HepG2 (cell line): ENCODE measurements at regions not wholly inside any gene's neighbourhood (a gene's known extent, or its start where the extent isn't known, plus 50 kb on each side); places are given as distances from the start of the nearest gene placed in this dataset.
A peak's percentile ranks its signal among the peaks of the same experiment; 100 is the strongest.

ENCODE experiments used
- ATAC-seq: fragments of 200-7000 bp; cut with Tn5 transposase; 3 replicates; pipeline ENCODE4 v1.9.1; 2020; ENCODE audit warnings: mild to moderate bottlenecking, moderate library complexity
- BruUV-seq: library from RNA; stranded (reverse); fragments of 400-500 nt; replicated peaks from 2 replicates; lab custom pipeline; 2021; lab: Mats Ljungman, UMichigan
- CTCF ChIA-PET: fragments of 300-600 bp; formaldehyde crosslinking; extraction: SDS; loops from one replicate; lab custom pipeline; 2021; ENCODE audit warnings: low total read pairs, inconsistent platforms, low intra/inter-chr PET ratio; lab: Yijun Ruan, JAX
- POLR2A ChIA-PET: fragments of 350-600 bp; sonication (Branson Sonifier 250); formaldehyde crosslinking; loops from one replicate; lab custom pipeline; 2020; ENCODE audit warnings: antibody characterized with exemption, inconsistent platforms; lab: Yijun Ruan, JAX
- DNase-seq: peaks from one replicate; pipeline ENCODE4 v3.0.0-alpha.2; 2015; ENCODE audit warnings: low spot score
- FAIRE-seq: peaks from 3 replicates; lab custom pipeline; 2011; peaks lifted over from hg19 to GRCh38; lab: Jason Lieb, UNC
- H2AFZ ChIP-seq: one replicate; pipeline ENCODE4 v1.6.1; 2011; ENCODE audit warnings: low read length, inconsistent platforms
- H3K27ac ChIP-seq: fragments of 300-600 bp; 3 replicates; pipeline ENCODE4 v1.8.0; 2011; ENCODE audit warnings: mixed run types, mild to moderate bottlenecking, mixed read lengths, low read length, inconsistent platforms; ENCODE audit not compliant: insufficient read depth; ENCODE audit errors: extremely low read length
- H3K27me3 ChIP-seq, 2 experiments: fragments of 200-600 bp in 1 of 2; 2 replicates in 1 of 2; 3 replicates in 1 of 2; pipeline versions ENCODE4 v1.6.0 to v1.8.0; 2011; ENCODE audit warnings: low read length in 2 of 2, mild to moderate bottlenecking in 2 of 2, moderate library complexity in 2 of 2, inconsistent platforms in 1 of 2; ENCODE audit not compliant: insufficient read depth in 2 of 2, control insufficient read depth in 1 of 2
- H3K36me3 ChIP-seq, 2 experiments: fragments of 200-600 bp in 1 of 2; replicated peaks in 1 of 2; 2 replicates in 1 of 2; 3 replicates in 1 of 2; pipeline versions ENCODE4 v1.5.1 to v1.8.0; 2011; ENCODE audit warnings: low read length in 2 of 2, inconsistent platforms in 1 of 2; ENCODE audit not compliant: insufficient read depth in 2 of 2, control insufficient read depth in 1 of 2
- H3K4me1 ChIP-seq: 2 replicates; pipeline ENCODE4 v1.5.1; 2012; ENCODE audit warnings: low read length, inconsistent platforms; ENCODE audit not compliant: insufficient read depth
- H3K4me2 ChIP-seq: 2 replicates; pipeline ENCODE4 v1.6.0; 2011; ENCODE audit warnings: low read depth, low read length, inconsistent platforms
- H3K4me3 ChIP-seq, 3 experiments: fragments of 200-600 bp in 1 of 3; sonication (generic), shearing (Covaris generic) in 1 of 3; replicated peaks in 1 of 3; 2 replicates each; pipeline ENCODE4 v1.5.1; 2011 to 2016; ENCODE audit warnings: low read length in 3 of 3, inconsistent platforms in 2 of 3, low read depth in 2 of 3, mild to moderate bottlenecking in 2 of 3, control low read depth in 1 of 3, mixed read lengths in 1 of 3; ENCODE audit not compliant: insufficient read depth in 1 of 3
- H3K79me2 ChIP-seq: one replicate; pipeline ENCODE4 v1.6.1; 2011; ENCODE audit warnings: low read length, inconsistent platforms; ENCODE audit not compliant: insufficient read depth
- H3K9ac ChIP-seq: 2 replicates; pipeline ENCODE4 v1.6.0; 2011; ENCODE audit warnings: mild to moderate bottlenecking, low read depth, low read length, inconsistent platforms; ENCODE audit not compliant: insufficient read depth
- H3K9me3 ChIP-seq: 2 replicates; pipeline ENCODE4 v1.5.1; 2012; ENCODE audit warnings: mild to moderate bottlenecking, low read length
- H4K20me1 ChIP-seq: 2 replicates; pipeline ENCODE4 v1.6.0; 2011; ENCODE audit warnings: inconsistent platforms, mild to moderate bottlenecking, low read length, moderate library complexity; ENCODE audit not compliant: insufficient read depth
- CEBPB ChIP-seq: IDR thresholded peaks from 2 replicates; pipeline ENCODE4 v1.6.1; 2011; ENCODE audit warnings: low read depth, low read length, improper control_type of control experiment, borderline replicate concordance
- PRMT3 ChIP-seq: sonication (generic); formaldehyde crosslinking; IDR thresholded peaks from 2 replicates; pipeline ENCODE4 v1.8.1; 2022; ENCODE audit warnings: low read depth, mild to moderate bottlenecking, moderate library complexity, missing genetic modification reagents, borderline replicate concordance
- TEF ChIP-seq: sonication (generic); formaldehyde crosslinking; IDR thresholded peaks from 2 replicates; pipeline ENCODE4 v1.5.0; 2020; ENCODE audit warnings: missing genetic modification reagents
- ZNF121 ChIP-seq: sonication (generic); formaldehyde crosslinking; IDR thresholded peaks from 2 replicates; pipeline ENCODE4 v1.5.0; 2020; ENCODE audit warnings: mild to moderate bottlenecking, missing genetic modification reagents
- ZNF407 ChIP-seq: sonication (generic); formaldehyde crosslinking; IDR thresholded peaks from one replicate; pipeline ENCODE4 v1.5.1; 2020; ENCODE audit warnings: mild to moderate bottlenecking, missing genetic modification reagents; ENCODE audit errors: not compliant biosample characterization
- WGBS: methylation state at CpG from one replicate; pipeline ENCODE4 v1.1.6; 2017; ENCODE audit warnings: low lambda C conversion rate; 5-methylcytosine and 5-hydroxymethylcytosine counted together
- in situ Hi-C: cut with HindIII; loops from 2 replicates; pipeline ENCODE4 v1.10.0; 2017; ENCODE audit warnings: low pct_unique_long_range_greater_than_20kb; ENCODE audit not compliant: extremely low pct_ligation_motif_present
- intact Hi-C: fragments of 100-400 bp; cut with micrococcal nuclease; formaldehyde crosslinking; loops from one replicate; pipeline ENCODE4 v1.10.0; 2022; ENCODE audit not compliant: unreplicated experiment
- TF ChIP-seq, protein P1 (sequence below): sonication (generic); formaldehyde crosslinking; IDR thresholded peaks from 2 replicates; pipeline ENCODE4 v1.4.0; 2020; ENCODE audit warnings: mild to moderate bottlenecking, missing genetic modification reagents

- peaks cover 5 to 27% of the 10 kb centered on the region in 2 experiments; a peak in 4 of 5 replicates for H3K27me3 ChIP-seq
- TF ChIP-seq CEBPB (peak; percentile 40; the same call in 1 of the 2 replicates), ZNF121 (no peak), PRMT3 (CRISPR knock-in tag) (no peak), TEF (no peak), ZNF407 (no peak)
- TF ChIP-seq, protein P1, sequence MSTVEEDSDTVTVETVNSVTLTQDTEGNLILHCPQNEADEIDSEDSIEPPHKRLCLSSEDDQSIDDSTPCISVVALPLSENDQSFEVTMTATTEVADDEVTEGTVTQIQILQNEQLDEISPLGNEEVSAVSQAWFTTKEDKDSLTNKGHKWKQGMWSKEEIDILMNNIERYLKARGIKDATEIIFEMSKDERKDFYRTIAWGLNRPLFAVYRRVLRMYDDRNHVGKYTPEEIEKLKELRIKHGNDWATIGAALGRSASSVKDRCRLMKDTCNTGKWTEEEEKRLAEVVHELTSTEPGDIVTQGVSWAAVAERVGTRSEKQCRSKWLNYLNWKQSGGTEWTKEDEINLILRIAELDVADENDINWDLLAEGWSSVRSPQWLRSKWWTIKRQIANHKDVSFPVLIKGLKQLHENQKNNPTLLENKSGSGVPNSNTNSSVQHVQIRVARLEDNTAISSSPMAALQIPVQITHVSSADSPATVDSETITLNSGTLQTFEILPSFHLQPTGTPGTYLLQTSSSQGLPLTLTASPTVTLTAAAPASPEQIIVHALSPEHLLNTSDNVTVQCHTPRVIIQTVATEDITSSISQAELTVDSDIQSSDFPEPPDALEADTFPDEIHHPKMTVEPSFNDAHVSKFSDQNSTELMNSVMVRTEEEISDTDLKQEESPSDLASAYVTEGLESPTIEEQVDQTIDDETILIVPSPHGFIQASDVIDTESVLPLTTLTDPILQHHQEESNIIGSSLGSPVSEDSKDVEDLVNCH, result no peak
- POLR2A ChIA-PET, result no interaction called here
- no peaks in the 10 kb centered on the region for H3K9me3 ChIP-seq
- H3K4me3 ChIP-seq, result no peak overlapping the region
- intact Hi-C loops (no loop called here), in situ Hi-C loops (no loop called here)
- CTCF ChIA-PET, result no interaction called here
- H3K27ac ChIP-seq, result no peak overlapping the region
- ATAC-seq (no peak), FAIRE-seq (no peak), DNase-seq (no peak)
- H4K20me1 ChIP-seq, result no peaks in the 10 kb centered on the region
- WGBS, result 2% methylated on average over 2 of the region's 2 CpGs
- peaks cover 18% of the 10 kb centered on the region; the same call in 1 of the 2 replicates for H3K4me1 ChIP-seq
- no peaks in the 10 kb centered on the region for H3K79me2 ChIP-seq
- H3K4me2 ChIP-seq, result no peak overlapping the region
- no peak overlapping the region for H3K9ac ChIP-seq
- no peak overlapping the region for H2AFZ ChIP-seq
- BruUV-seq, result no TSS peak
- H3K36me3 ChIP-seq, result no peaks in the 10 kb centered on the region
Measured at GRCh38 chr17:55572599-55572998, 61.3 kb upstream of the SMIM36 start.
